ENCODE measurements at regions not wholly inside any gene's neighbourhood (a gene's known extent, or its start where the extent isn't known, plus 50 kb on each side); places are given as distances from the start of the nearest gene placed in this dataset.

DNA sequence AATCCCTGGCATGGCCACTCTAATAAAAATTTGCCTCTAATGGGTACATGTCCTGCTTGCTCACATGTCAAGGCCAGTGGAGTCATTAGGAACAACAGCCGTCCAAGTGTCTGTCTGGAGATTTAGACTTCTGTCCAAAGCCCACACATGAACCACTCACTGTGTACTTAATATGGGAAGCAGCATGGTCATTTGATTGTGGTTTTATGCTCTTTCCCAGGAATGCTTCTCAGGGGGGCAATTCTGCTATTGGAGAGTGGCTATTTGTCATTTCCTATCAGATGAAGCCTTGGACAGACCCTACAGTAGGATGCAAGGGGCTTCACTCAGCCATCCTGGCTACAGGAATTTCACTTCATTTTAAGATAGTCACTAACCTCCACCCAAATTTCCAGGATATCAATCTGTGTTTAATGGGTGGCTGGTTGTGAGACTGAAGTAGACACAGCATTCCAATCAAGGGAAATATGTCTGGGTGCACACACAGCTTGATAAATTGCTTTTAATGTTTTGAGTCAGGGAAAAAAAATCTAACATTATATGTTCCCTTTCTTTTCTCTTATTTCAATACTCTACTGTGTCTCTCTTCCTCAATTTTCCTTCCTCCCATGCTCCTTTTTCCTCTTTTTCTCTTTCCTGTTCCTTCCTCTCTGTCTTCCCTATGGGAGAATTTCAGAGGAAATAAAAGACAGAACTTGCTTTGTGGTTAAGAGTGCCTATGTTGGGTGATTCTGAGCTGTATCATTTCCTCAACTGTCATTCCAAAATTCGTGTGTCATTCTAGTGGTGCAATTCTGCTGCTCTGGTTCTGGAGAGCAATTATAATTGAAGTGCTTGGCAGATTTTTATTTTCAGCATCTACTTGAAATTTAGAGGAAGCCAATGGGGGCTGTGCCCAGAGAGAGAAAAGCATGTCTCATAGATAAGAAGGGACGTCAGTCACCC is 320.1 kb downstream of the OSR1 start:
- TF ChIP-seq CTCF (IDR thresholded peaks at IDR 0.05), result no peak
- no peak for TF ChIP-seq POLR2A (IDR thresholded peaks at IDR 0.05)

Measured in thyroid gland (tissue), 4 donors.